ENCODE measurements at regions not wholly inside any gene's neighbourhood (a gene's known extent, or its start where the extent isn't known, plus 50 kb on each side); places are given as distances from the start of the nearest gene placed in this dataset.

DNA sequence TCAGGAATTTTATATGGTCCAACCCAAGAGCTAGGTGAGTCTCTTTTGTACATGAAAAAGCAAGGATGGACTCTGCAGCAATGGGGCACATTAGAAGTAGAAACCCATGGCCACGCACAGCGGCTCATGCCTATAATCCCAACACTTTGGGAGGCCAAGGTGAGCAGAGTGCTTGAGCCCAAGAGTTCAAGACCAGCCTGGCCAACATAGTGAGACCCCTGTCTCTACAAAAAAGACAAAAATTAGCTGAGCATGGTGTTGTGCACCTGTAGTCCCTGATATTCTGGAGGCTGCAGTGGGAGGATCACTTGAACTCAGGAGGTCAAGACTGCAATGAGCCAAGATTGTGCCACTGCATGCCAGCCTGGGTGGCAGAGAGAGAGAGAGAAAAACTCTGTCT lies 128.7 kb upstream of the PLEKHA5 start:
- no peaks in the 10 kb centered on the region for H3K36me3 Mint-ChIP-seq
- no peaks in the 10 kb centered on the region for H3K4me1 Mint-ChIP-seq
- H3K27ac Mint-ChIP-seq: no peak overlapping the region
- peaks cover 8% of the 10 kb centered on the region for H3K9me3 Mint-ChIP-seq
- no peak overlapping the region for H3K4me3 Mint-ChIP-seq
- H3K27me3 Mint-ChIP-seq: no peaks in the 10 kb centered on the region

- Mint-ChIP-seq H3K4me3 (no peak overlapping the region), H3K27me3 (no peaks in the 10 kb centered on the region), H3K9me3 (peaks cover 8% of the 10 kb centered on the region), H3K27ac (no peak overlapping the region), H3K36me3 (no peaks in the 10 kb centered on the region), H3K4me1 (no peaks in the 10 kb centered on the region)
Observed at GRCh38 chr12:19002216-19002615, 127.3 kb upstream of the PLEKHA5 start.

DNA sequence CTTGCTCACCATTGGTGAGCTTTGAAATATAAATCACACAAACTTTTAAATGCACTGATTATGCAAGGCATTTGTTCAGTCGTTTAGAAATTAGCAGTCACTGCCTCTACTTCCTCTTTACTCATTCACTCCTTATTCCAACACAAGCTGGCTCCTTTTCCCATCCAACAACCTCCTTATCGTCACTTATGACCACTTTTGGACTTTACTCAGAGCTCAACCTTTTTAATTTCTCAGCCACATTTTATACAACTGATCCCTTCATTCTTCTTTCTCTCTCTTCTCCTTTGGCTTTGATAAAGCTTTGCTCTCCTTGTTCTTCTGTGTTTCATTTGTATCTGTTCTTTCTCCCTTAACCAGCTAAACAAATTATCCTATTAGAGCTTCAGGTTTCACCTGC lies 126.4 kb upstream of the PLEKHA5 start:
- H3K4me1 Mint-ChIP-seq: no peaks in the 10 kb centered on the region
- no peak overlapping the region for H3K27ac Mint-ChIP-seq
- H3K4me3 Mint-ChIP-seq: no peak overlapping the region
- no peaks in the 10 kb centered on the region for H3K36me3 Mint-ChIP-seq
- H3K27me3 Mint-ChIP-seq: no peaks in the 10 kb centered on the region
- H3K9me3 Mint-ChIP-seq: peaks cover 6% of the 10 kb centered on the region

- H3K9me3 Mint-ChIP-seq: peaks cover 4% of the 10 kb centered on the region
- no peak overlapping the region for H3K4me3 Mint-ChIP-seq
- no peaks in the 10 kb centered on the region for H3K4me1 Mint-ChIP-seq
- no peaks in the 10 kb centered on the region for H3K27me3 Mint-ChIP-seq
- no peak overlapping the region for H3K27ac Mint-ChIP-seq
- no peaks in the 10 kb centered on the region for H3K36me3 Mint-ChIP-seq
Observed at GRCh38 chr12:19003987-19004619, 125.4 kb upstream of the PLEKHA5 start.

- H3K4me1 Mint-ChIP-seq: no peaks in the 10 kb centered on the region
- H3K36me3 Mint-ChIP-seq: no peaks in the 10 kb centered on the region
- no peaks in the 10 kb centered on the region for H3K9me3 Mint-ChIP-seq
- no peak overlapping the region for H3K27ac Mint-ChIP-seq
- H3K27me3 Mint-ChIP-seq: no peaks in the 10 kb centered on the region
- no peak overlapping the region for H3K4me3 Mint-ChIP-seq
Observed at GRCh38 chr12:19005257-19005801, 124.2 kb upstream of the PLEKHA5 start.

DNA sequence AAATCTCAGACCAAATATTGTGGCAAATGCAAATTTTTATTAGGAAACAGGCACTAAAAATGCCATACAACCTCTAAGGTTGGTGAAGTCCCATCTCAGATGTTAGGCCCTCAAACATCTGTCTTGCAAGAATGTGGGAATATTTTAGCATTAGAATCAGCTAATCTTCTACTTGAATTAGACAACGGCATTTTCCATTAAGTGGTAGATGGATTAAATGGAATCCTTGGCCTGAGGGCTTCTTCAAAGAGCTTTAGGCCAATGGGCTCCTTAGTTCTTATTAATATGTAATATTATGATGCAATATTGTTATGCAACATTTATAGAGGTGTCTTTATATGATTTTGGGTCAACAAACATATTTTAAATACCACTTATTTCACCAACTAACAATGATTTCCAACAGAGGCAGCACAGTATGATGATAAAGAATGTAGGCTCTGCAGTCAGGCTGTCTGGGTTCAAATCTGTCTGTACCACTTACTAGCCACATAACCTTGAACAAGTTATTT lies 122.9 kb upstream of the PLEKHA5 start:
- no peaks in the 10 kb centered on the region for H3K36me3 Mint-ChIP-seq
- no peaks in the 10 kb centered on the region for H3K4me1 Mint-ChIP-seq
- H3K9me3 Mint-ChIP-seq: no peaks in the 10 kb centered on the region
- no peak overlapping the region for H3K4me3 Mint-ChIP-seq
- no peak overlapping the region for H3K27ac Mint-ChIP-seq
- H3K27me3 Mint-ChIP-seq: no peaks in the 10 kb centered on the region

- H3K4me3 Mint-ChIP-seq: no peak overlapping the region
- no peaks in the 10 kb centered on the region for H3K36me3 Mint-ChIP-seq
- H3K27ac Mint-ChIP-seq: no peak overlapping the region
- no peaks in the 10 kb centered on the region for H3K27me3 Mint-ChIP-seq
- no peaks in the 10 kb centered on the region for H3K4me1 Mint-ChIP-seq
- no peaks in the 10 kb centered on the region for H3K9me3 Mint-ChIP-seq
Observed at GRCh38 chr12:19008102-19008501, 121.4 kb upstream of the PLEKHA5 start.

GRCh38 chr12:19010087-19010486 lies 119.4 kb upstream of the PLEKHA5 start:
- Mint-ChIP-seq H3K27me3 (no peaks in the 10 kb centered on the region), H3K27ac (no peak overlapping the region), H3K4me1 (no peaks in the 10 kb centered on the region), H3K9me3 (no peaks in the 10 kb centered on the region), H3K36me3 (no peaks in the 10 kb centered on the region), H3K4me3 (no peak overlapping the region)

- H3K4me3 Mint-ChIP-seq: no peak overlapping the region
Observed at GRCh38 chr12:19010726-19011125, 118.8 kb upstream of the PLEKHA5 start.

DNA sequence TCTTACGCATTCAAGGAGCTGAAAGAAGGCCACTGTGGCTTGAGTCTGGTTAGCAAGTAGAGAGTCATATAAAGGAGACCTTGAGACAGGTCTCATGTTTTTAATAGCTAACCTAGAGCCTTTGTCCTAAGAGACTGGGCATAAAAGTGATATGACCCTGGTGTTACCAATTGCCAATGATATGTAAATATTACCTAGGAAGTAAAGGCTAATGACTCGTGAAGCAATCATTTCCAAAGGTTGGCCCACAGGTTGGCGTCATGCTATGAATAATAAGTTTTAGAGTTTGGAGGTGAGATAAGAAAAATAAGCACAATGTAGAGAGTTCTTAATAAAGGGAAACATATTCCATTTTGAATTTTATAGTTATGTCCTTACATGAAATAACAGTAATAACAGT lies 116.6 kb upstream of the PLEKHA5 start:
- Mint-ChIP-seq H3K4me3 (no peak overlapping the region), H3K27ac (no peak overlapping the region), H3K4me1 (no peaks in the 10 kb centered on the region), H3K36me3 (no peaks in the 10 kb centered on the region), H3K9me3 (no peaks in the 10 kb centered on the region), H3K27me3 (no peaks in the 10 kb centered on the region)

More at GRCh38 chr12:19010726-19011125, 118.8 kb upstream of the PLEKHA5 start:
- Mint-ChIP-seq H3K9me3 (no peaks in the 10 kb centered on the region), H3K27ac (no peak overlapping the region), H3K36me3 (no peaks in the 10 kb centered on the region), H3K27me3 (no peaks in the 10 kb centered on the region), H3K4me1 (no peaks in the 10 kb centered on the region)

- Mint-ChIP-seq H3K36me3 (no peaks in the 10 kb centered on the region), H3K4me3 (no peak overlapping the region), H3K9me3 (no peaks in the 10 kb centered on the region), H3K4me1 (no peaks in the 10 kb centered on the region), H3K27ac (no peak overlapping the region), H3K27me3 (no peaks in the 10 kb centered on the region)
Observed at GRCh38 chr12:19014240-19014639, 115.3 kb upstream of the PLEKHA5 start.

DNA sequence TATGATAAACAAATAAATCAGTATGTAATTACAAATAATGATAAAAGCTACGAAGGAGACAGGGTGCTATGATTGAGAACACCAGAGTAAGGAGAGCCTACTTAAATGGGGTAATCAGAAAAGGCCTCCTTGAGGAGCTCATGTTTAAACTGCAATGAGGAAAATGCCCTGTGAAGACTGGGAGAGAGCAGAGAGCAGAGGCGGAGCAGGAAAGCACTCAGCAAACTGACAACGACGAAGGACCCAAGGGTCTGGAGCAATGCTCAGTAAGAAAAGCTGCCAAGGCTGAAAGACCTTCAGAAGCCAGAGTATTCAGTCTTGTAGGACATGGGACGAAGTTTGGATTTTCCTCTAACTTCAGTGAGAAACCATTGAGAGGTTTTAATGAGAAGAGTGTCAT lies 114.2 kb upstream of the PLEKHA5 start:
- H3K4me3 Mint-ChIP-seq: no peak overlapping the region
- H3K9me3 Mint-ChIP-seq: no peaks in the 10 kb centered on the region
- H3K36me3 Mint-ChIP-seq: no peaks in the 10 kb centered on the region
- no peaks in the 10 kb centered on the region for H3K4me1 Mint-ChIP-seq
- H3K27me3 Mint-ChIP-seq: no peaks in the 10 kb centered on the region
- H3K27ac Mint-ChIP-seq: no peak overlapping the region

- H3K4me3 Mint-ChIP-seq: no peak overlapping the region
- no peaks in the 10 kb centered on the region for H3K9me3 Mint-ChIP-seq
- H3K36me3 Mint-ChIP-seq: no peaks in the 10 kb centered on the region
- H3K27ac Mint-ChIP-seq: no peak overlapping the region
- H3K27me3 Mint-ChIP-seq: peaks cover 2% of the 10 kb centered on the region
- no peaks in the 10 kb centered on the region for H3K4me1 Mint-ChIP-seq
Observed at GRCh38 chr12:19018302-19018970, 111.1 kb upstream of the PLEKHA5 start.

GRCh38 chr12:19021240-19021639 lies 108.3 kb upstream of the PLEKHA5 start:
- H3K4me3 Mint-ChIP-seq: no peak overlapping the region
- no peaks in the 10 kb centered on the region for H3K9me3 Mint-ChIP-seq
- no peaks in the 10 kb centered on the region for H3K4me1 Mint-ChIP-seq
- peaks cover 2% of the 10 kb centered on the region for H3K27me3 Mint-ChIP-seq
- no peak overlapping the region for H3K27ac Mint-ChIP-seq
- H3K36me3 Mint-ChIP-seq: no peaks in the 10 kb centered on the region

GRCh38 chr12:19021646-19022045 lies 107.9 kb upstream of the PLEKHA5 start:
- no peak overlapping the region for H3K4me3 Mint-ChIP-seq
- H3K36me3 Mint-ChIP-seq: no peaks in the 10 kb centered on the region
- peaks cover 2% of the 10 kb centered on the region for H3K27me3 Mint-ChIP-seq
- H3K9me3 Mint-ChIP-seq: no peaks in the 10 kb centered on the region
- no peak overlapping the region for H3K27ac Mint-ChIP-seq
- no peaks in the 10 kb centered on the region for H3K4me1 Mint-ChIP-seq

- Mint-ChIP-seq H3K27ac (peak overlapping the region; percentile 65), H3K4me1 (no peaks in the 10 kb centered on the region), H3K9me3 (no peaks in the 10 kb centered on the region), H3K36me3 (no peaks in the 10 kb centered on the region), H3K4me3 (no peak overlapping the region), H3K27me3 (peaks cover 3% of the 10 kb centered on the region)
Observed at GRCh38 chr12:19025582-19025981, 104.0 kb upstream of the PLEKHA5 start.
